OCI-LY3 (cell line): ENCODE measurements at regions not wholly inside any gene's neighbourhood (a gene's known extent, or its start where the extent isn't known, plus 50 kb on each side); places are given as distances from the start of the nearest gene placed in this dataset.

Experiments used
- CTCF ChIP-seq: fragments of 200-600, 300-600 bp; sonication (generic); IDR thresholded peaks from 2 replicates; pipeline ENCODE4 v1.5.1; 2014; ENCODE audit warnings: antibody characterized with exemption, low read length, low read depth
- EZH2phosphoT487 ChIP-seq: fragments of 200-600 bp; shearing (Covaris generic); IDR thresholded peaks from 2 replicates; pipeline ENCODE4 v1.6.1; 2018; ENCODE audit warnings: antibody characterized with exemption, mixed run types, low read depth

- TF ChIP-seq CTCF (no peak), EZH2phosphoT487 (no peak)
Observed at GRCh38 chr14:60585676-60586075, 63.6 kb downstream of the SIX1 start.
